ENCODE measurements at regions not wholly inside any gene's neighbourhood (a gene's known extent, or its start where the extent isn't known, plus 50 kb on each side); places are given as distances from the start of the nearest gene placed in this dataset.

- TF ChIP-seq, protein P1, sequence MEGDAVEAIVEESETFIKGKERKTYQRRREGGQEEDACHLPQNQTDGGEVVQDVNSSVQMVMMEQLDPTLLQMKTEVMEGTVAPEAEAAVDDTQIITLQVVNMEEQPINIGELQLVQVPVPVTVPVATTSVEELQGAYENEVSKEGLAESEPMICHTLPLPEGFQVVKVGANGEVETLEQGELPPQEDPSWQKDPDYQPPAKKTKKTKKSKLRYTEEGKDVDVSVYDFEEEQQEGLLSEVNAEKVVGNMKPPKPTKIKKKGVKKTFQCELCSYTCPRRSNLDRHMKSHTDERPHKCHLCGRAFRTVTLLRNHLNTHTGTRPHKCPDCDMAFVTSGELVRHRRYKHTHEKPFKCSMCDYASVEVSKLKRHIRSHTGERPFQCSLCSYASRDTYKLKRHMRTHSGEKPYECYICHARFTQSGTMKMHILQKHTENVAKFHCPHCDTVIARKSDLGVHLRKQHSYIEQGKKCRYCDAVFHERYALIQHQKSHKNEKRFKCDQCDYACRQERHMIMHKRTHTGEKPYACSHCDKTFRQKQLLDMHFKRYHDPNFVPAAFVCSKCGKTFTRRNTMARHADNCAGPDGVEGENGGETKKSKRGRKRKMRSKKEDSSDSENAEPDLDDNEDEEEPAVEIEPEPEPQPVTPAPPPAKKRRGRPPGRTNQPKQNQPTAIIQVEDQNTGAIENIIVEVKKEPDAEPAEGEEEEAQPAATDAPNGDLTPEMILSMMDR (IDR thresholded peaks at IDR 0.05): no peak
Observed at GRCh38 chr3:107868449-107868848, 222.4 kb downstream of the CD47 start.

DNA sequence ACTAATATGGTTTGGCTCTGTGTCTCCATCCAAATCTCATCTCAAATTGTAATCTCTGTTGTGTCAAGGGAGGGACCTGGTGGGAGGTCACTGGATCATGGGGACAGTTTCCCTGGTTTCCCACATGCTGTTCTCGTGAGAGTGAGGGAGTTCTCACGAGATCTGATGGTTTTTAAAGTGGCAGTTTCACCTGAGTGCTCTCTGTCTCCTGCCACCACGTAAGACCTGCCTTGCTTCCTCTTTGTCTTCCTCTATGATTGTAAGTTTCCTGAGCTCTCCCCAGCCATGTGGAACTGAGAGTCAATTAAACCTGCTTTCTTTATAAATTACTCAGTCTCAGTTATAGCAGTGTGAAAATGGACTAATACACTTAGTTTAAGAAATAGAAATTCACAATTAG, 228.9 kb downstream of the CD47 start:
- TF ChIP-seq, protein P1 (IDR thresholded peaks at IDR 0.05): no peak

DNA sequence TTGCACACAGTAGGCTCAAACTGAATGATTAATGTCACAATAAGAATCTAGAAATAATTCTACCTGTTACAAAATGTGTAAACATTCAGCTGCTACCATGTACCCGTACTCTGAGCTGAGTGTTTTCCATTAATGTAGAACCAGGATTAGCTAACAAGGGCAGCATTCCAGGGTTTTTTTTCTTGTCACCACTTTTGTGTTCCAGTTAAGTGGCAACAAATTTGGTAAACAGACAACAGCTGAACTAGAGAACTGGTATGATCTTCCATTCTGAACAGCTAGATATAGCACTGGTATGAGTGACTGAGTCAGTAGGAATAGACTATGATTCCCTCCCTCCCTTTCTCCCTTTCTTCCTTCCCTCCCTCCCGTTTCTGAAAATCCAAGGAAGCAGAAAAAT, 229.4 kb downstream of the CD47 start:
- TF ChIP-seq, protein P1 (IDR thresholded peaks at IDR 0.05): no peak

Data from LNCAP (cell line).